ENCODE measurements at regions not wholly inside any gene's neighbourhood (a gene's known extent, or its start where the extent isn't known, plus 50 kb on each side); places are given as distances from the start of the nearest gene placed in this dataset.
A peak's percentile ranks its signal among the peaks of the same experiment; 100 is the strongest.

DNA sequence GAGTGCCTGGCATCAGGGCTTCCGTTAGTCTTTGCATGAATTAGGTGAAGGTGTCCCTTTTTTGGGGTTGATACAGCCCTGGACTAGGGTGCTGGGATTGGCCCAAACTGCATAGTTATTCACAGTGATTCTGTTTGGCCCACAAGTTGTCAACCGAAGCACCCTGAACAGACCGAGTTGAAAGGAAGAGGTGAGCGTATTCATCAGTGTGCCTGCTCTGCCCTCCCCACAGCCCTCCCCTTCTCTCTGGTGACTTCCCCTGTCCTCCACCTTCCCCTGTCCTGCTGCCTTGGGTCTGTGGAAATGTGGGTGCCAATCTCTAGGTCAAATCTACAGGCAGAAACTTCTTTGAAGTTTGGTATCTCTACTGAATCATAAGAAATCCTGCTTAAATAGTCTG is 330.5 kb downstream of the DYSF start:
- no peak overlapping the region for H2AFZ ChIP-seq (ENCODE audit: low read depth)
- no peaks in the 10 kb centered on the region for H3K27me3 ChIP-seq (ENCODE audit: insufficient read depth)
- CTCF ChIA-PET = no interaction called here
- H3K27ac ChIP-seq (ENCODE audit: low read depth in 2 of 2, low read length in 1 of 2) = no peak overlapping the region
- no peaks in the 10 kb centered on the region for H4K20me1 ChIP-seq (ENCODE audit: insufficient read depth)
- no peaks in the 10 kb centered on the region for H3K9me3 ChIP-seq
- H3K9ac ChIP-seq = no peak overlapping the region
- DNase-seq = no peak
- no peaks in the 10 kb centered on the region for H3F3A ChIP-seq (replicated peaks; ENCODE audit: insufficient read depth)
- WGBS (ENCODE audit: low lambda C conversion rate) = 88% methylated on average over 4 of the region's 4 CpGs
- no peaks in the 10 kb centered on the region for H3K9me2 ChIP-seq
- POLR2A ChIA-PET = no interaction called here
- H3K79me2 ChIP-seq (ENCODE audit: insufficient read depth) = no peaks in the 10 kb centered on the region
- H3K4me1 ChIP-seq (ENCODE audit: control insufficient read depth in 1 of 2, insufficient read depth in 2 of 2, low read depth in 1 of 2, low read length in 1 of 2) = no peaks in the 10 kb centered on the region
- no peak for TF ChIP-seq SIN3A (IDR thresholded peaks at IDR 0.05; ENCODE audit: borderline replicate concordance, low read depth, low read length)
- TF ChIP-seq, protein P1, sequence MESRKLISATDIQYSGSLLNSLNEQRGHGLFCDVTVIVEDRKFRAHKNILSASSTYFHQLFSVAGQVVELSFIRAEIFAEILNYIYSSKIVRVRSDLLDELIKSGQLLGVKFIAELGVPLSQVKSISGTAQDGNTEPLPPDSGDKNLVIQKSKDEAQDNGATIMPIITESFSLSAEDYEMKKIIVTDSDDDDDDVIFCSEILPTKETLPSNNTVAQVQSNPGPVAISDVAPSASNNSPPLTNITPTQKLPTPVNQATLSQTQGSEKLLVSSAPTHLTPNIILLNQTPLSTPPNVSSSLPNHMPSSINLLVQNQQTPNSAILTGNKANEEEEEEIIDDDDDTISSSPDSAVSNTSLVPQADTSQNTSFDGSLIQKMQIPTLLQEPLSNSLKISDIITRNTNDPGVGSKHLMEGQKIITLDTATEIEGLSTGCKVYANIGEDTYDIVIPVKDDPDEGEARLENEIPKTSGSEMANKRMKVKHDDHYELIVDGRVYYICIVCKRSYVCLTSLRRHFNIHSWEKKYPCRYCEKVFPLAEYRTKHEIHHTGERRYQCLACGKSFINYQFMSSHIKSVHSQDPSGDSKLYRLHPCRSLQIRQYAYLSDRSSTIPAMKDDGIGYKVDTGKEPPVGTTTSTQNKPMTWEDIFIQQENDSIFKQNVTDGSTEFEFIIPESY (IDR thresholded peaks at IDR 0.05; ENCODE audit: borderline replicate concordance, low read depth) = no peak
- TF ChIP-seq RXRA (IDR thresholded peaks at IDR 0.05; ENCODE audit: borderline replicate concordance, low read depth) = no peak
- no peak for TF ChIP-seq EP300 (IDR thresholded peaks at IDR 0.05; ENCODE audit: borderline replicate concordance in 1 of 2, low read depth in 1 of 2, low read length in 1 of 2)
- no peak for TF ChIP-seq FOXJ3 (CRISPR knock-in tag; IDR thresholded peaks at IDR 0.05)
- TF ChIP-seq GABPA (IDR thresholded peaks at IDR 0.05; ENCODE audit: low read depth) = no peak
- TF ChIP-seq RAD21 (IDR thresholded peaks at IDR 0.05; ENCODE audit: low read length) = no peak
- TF ChIP-seq RFX5 (IDR thresholded peaks at IDR 0.05; ENCODE audit: low read length) = no peak
- TF ChIP-seq NRF1 (IDR thresholded peaks at IDR 0.05; ENCODE audit: low read depth, low read length) = no peak
- H3K4me3 ChIP-seq (ENCODE audit: low read depth in 2 of 2, low read length in 1 of 2) = no peak overlapping the region
- H3K36me3 ChIP-seq (replicated peaks in 1 of 2; ENCODE audit: control insufficient read depth in 1 of 2, insufficient read depth in 2 of 2, low read length in 1 of 2) = no peaks in the 10 kb centered on the region
- H3K4me2 ChIP-seq = no peak overlapping the region

DNA sequence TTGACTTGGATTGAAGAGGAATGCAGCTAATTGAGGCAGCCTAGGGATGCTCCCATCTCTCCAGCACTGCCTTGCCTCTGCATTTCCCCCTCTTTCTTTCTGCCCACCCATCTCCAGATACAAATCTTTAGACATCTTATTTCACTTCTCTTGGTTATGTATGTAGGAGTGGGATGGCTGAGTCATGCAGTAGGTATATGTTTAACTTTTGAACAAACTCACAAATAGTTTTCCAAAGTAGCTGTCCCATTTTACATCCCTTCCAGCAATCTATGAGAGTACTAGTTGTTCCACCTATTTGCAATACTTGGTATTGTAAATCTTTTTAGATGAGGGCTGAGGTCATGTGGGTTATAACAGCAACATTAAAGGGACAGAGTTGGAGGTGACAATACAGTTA is 329.9 kb downstream of the DYSF start:
- ChIA-PET CTCF (interaction anchor here (0.8 kb wide), 1 partner anchor 12 kb away, joined by 3 read pairs; no protein-coding TSS in a partner anchor), POLR2A (no interaction called here)
- DNase-seq = no peak
- H3F3A ChIP-seq (replicated peaks; ENCODE audit: insufficient read depth) = no peaks in the 10 kb centered on the region
- no peak overlapping the region for H2AFZ ChIP-seq (ENCODE audit: low read depth)
- H3K27ac ChIP-seq (ENCODE audit: low read depth in 2 of 2, low read length in 1 of 2) = no peak overlapping the region
- no peaks in the 10 kb centered on the region for H4K20me1 ChIP-seq (ENCODE audit: insufficient read depth)
- no peaks in the 10 kb centered on the region for H3K9me2 ChIP-seq
- TF ChIP-seq POLR2AphosphoS5 (IDR thresholded peaks at IDR 0.05; ENCODE audit: low read depth, low read length) (no peak), MXI1 (IDR thresholded peaks at IDR 0.05; ENCODE audit: low read depth, low read length) (no peak), RXRA (IDR thresholded peaks at IDR 0.05; ENCODE audit: borderline replicate concordance, low read depth) (no peak), ELF1 (IDR thresholded peaks at IDR 0.05) (no peak), FOSL2 (IDR thresholded peaks at IDR 0.05; ENCODE audit: borderline replicate concordance, low read depth) (peak; percentile 39; the same call in 1 of the 2 replicates), JUND (IDR thresholded peaks at IDR 0.05) (0 out of 2 replicates have a peak, but pooled peaks have one; percentile 10), TAF1 (IDR thresholded peaks at IDR 0.05; ENCODE audit: borderline replicate concordance, low read depth, low read length) (no peak), SIN3A (IDR thresholded peaks at IDR 0.05; ENCODE audit: borderline replicate concordance, low read depth, low read length) (no peak), EZH2phosphoT487 (IDR thresholded peaks at IDR 0.05; ENCODE audit: borderline replicate concordance, low read depth) (no peak), RAD21 (IDR thresholded peaks at IDR 0.05; ENCODE audit: low read length) (no peak)
- TF ChIP-seq, protein P2, sequence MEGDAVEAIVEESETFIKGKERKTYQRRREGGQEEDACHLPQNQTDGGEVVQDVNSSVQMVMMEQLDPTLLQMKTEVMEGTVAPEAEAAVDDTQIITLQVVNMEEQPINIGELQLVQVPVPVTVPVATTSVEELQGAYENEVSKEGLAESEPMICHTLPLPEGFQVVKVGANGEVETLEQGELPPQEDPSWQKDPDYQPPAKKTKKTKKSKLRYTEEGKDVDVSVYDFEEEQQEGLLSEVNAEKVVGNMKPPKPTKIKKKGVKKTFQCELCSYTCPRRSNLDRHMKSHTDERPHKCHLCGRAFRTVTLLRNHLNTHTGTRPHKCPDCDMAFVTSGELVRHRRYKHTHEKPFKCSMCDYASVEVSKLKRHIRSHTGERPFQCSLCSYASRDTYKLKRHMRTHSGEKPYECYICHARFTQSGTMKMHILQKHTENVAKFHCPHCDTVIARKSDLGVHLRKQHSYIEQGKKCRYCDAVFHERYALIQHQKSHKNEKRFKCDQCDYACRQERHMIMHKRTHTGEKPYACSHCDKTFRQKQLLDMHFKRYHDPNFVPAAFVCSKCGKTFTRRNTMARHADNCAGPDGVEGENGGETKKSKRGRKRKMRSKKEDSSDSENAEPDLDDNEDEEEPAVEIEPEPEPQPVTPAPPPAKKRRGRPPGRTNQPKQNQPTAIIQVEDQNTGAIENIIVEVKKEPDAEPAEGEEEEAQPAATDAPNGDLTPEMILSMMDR (IDR thresholded peaks at IDR 0.05) = no peak
- TF ChIP-seq, protein P3, sequence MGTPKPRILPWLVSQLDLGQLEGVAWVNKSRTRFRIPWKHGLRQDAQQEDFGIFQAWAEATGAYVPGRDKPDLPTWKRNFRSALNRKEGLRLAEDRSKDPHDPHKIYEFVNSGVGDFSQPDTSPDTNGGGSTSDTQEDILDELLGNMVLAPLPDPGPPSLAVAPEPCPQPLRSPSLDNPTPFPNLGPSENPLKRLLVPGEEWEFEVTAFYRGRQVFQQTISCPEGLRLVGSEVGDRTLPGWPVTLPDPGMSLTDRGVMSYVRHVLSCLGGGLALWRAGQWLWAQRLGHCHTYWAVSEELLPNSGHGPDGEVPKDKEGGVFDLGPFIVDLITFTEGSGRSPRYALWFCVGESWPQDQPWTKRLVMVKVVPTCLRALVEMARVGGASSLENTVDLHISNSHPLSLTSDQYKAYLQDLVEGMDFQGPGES (IDR thresholded peaks at IDR 0.05; ENCODE audit: low read depth, low read length) = no peak
- TF ChIP-seq, protein P4, sequence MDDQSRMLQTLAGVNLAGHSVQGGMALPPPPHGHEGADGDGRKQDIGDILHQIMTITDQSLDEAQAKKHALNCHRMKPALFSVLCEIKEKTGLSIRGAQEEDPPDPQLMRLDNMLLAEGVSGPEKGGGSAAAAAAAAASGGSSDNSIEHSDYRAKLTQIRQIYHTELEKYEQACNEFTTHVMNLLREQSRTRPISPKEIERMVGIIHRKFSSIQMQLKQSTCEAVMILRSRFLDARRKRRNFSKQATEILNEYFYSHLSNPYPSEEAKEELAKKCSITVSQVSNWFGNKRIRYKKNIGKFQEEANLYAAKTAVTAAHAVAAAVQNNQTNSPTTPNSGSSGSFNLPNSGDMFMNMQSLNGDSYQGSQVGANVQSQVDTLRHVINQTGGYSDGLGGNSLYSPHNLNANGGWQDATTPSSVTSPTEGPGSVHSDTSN (IDR thresholded peaks at IDR 0.05) = 0 out of 2 replicates have a peak, but pooled peaks have one; percentile 4
- TF ChIP-seq, protein P1 (IDR thresholded peaks at IDR 0.05; ENCODE audit: borderline replicate concordance, low read depth) = no peak
- H3K36me3 ChIP-seq (replicated peaks in 1 of 2; ENCODE audit: control insufficient read depth in 1 of 2, insufficient read depth in 2 of 2, low read length in 1 of 2) = no peaks in the 10 kb centered on the region
- no peaks in the 10 kb centered on the region for H3K4me1 ChIP-seq (ENCODE audit: control insufficient read depth in 1 of 2, insufficient read depth in 2 of 2, low read depth in 1 of 2, low read length in 1 of 2)
- no peaks in the 10 kb centered on the region; the same call in 1 of the 2 replicates for H3K27me3 ChIP-seq (ENCODE audit: insufficient read depth)
- H3K9ac ChIP-seq = no peak overlapping the region
- no peaks in the 10 kb centered on the region for H3K9me3 ChIP-seq
- peak overlapping the region; percentile 19; the same call in 1 of the 2 replicates for H3K4me2 ChIP-seq
- no peaks in the 10 kb centered on the region for H3K79me2 ChIP-seq (ENCODE audit: insufficient read depth)
- no peak overlapping the region for H3K4me3 ChIP-seq (ENCODE audit: low read depth in 2 of 2, low read length in 1 of 2)

All from SK-N-SH (cell line).